Activated CD4-positive, alpha-beta T cell treated with anti-CD3 and anti-CD28 coated beads for 36 hours (primary cell): ENCODE measurements at regions not wholly inside any gene's neighbourhood (a gene's known extent, or its start where the extent isn't known, plus 50 kb on each side); places are given as distances from the start of the nearest gene placed in this dataset.

Experiments
- ATAC-seq: fragments of 200-7000 bp; cut with Tn5 transposase; one replicate; pipeline ENCODE4 v1.10.0; 2021; ENCODE audit warnings: mild to moderate bottlenecking, moderate library complexity
- CTCF ChIA-PET: fragments of 350-600 bp; sonication (Branson Sonifier 250); formaldehyde crosslinking; loops from one replicate; lab custom pipeline; 2021; ENCODE audit warnings: antibody characterized with exemption; lab: Charles Lee
- POLR2A ChIA-PET: fragments of 350-600 bp; sonication (Branson Sonifier 250); formaldehyde crosslinking; loops from one replicate; lab custom pipeline; 2021; ENCODE audit warnings: antibody characterized with exemption, inconsistent platforms; lab: Charles Lee
- DNase-seq: peaks from one replicate; pipeline ENCODE4 v3.0.0-alpha.2; 2020
- H3K27ac Mint-ChIP-seq: one replicate; pipeline ENCODE4 v1.8.0; 2021; ENCODE audit warnings: mixed read lengths
- H3K27me3 Mint-ChIP-seq: one replicate; pipeline ENCODE4 v1.8.0; 2021; ENCODE audit warnings: mixed read lengths
- H3K36me3 Mint-ChIP-seq: one replicate; pipeline ENCODE4 v1.8.0; 2021; ENCODE audit warnings: low read depth, mixed read lengths
- H3K4me1 Mint-ChIP-seq: one replicate; pipeline ENCODE4 v1.8.0; 2021; ENCODE audit warnings: mixed read lengths
- H3K4me3 Mint-ChIP-seq: one replicate; pipeline ENCODE4 v1.8.0; 2021; ENCODE audit warnings: mild to moderate bottlenecking, moderate library complexity, mixed read lengths
- H3K9me3 Mint-ChIP-seq: one replicate; pipeline ENCODE4 v1.8.0; 2021; ENCODE audit warnings: low read depth, mixed read lengths
- intact Hi-C, 2 experiments: fragments of 100-400 bp; cut with DNase I in 1 of 2; cut with micrococcal nuclease in 1 of 2; formaldehyde crosslinking; loops; one replicate each; pipeline versions ENCODE4 v1.14.2 to v1.15.1; 2022 to 2024; cut with DNase I, micrococcal nuclease

- peaks cover 8% of the 10 kb centered on the region for H3K4me1 Mint-ChIP-seq
- H3K36me3 Mint-ChIP-seq, result no peaks in the 10 kb centered on the region
- no peaks in the 10 kb centered on the region for H3K9me3 Mint-ChIP-seq
- intact Hi-C loops, result no loop called here
- ChIA-PET CTCF (no interaction called here), POLR2A (no interaction called here)
- no peak for DNase-seq
- no peak for ATAC-seq
- peaks cover 27% of the 10 kb centered on the region for H3K27me3 Mint-ChIP-seq
- H3K4me3 Mint-ChIP-seq, result no peak overlapping the region
- no peak overlapping the region for H3K27ac Mint-ChIP-seq
Measured at GRCh38 chr5:61623401-61624069, 291.5 kb downstream of the ZSWIM6 start.

- POLR2A ChIA-PET, result no interaction called here
- Mint-ChIP-seq H3K9me3 (peaks cover 2% of the 10 kb centered on the region), H3K27ac (no peak overlapping the region), H3K4me3 (no peak overlapping the region), H3K27me3 (peaks cover 31% of the 10 kb centered on the region), H3K36me3 (no peaks in the 10 kb centered on the region), H3K4me1 (peaks cover 8% of the 10 kb centered on the region)
- CTCF ChIA-PET, result interaction anchor here (0.7 to 1.1 kb wide), 5 partner anchors 26 to 524 kb away, joined by 3 to 7 read pairs (median 3); no protein-coding TSS in a partner anchor
- DNase-seq, result no peak
- ATAC-seq, result no peak
- intact Hi-C loops, result no loop called here
Measured at GRCh38 chr5:61624553-61625136, 292.6 kb downstream of the ZSWIM6 start.

- Mint-ChIP-seq H3K4me3 (peak overlapping the region; percentile 28), H3K36me3 (no peaks in the 10 kb centered on the region), H3K9me3 (peaks cover 2% of the 10 kb centered on the region), H3K27me3 (peaks cover 34% of the 10 kb centered on the region), H3K27ac (no peak overlapping the region), H3K4me1 (peaks cover 8% of the 10 kb centered on the region)
- ChIA-PET POLR2A (no interaction called here), CTCF (interaction anchor here (0.7 to 1.1 kb wide), 5 partner anchors 27 to 524 kb away, joined by 3 to 7 read pairs (median 3); no protein-coding TSS in a partner anchor)
- intact Hi-C loops, result no loop called here
- no peak for DNase-seq
- no peak for ATAC-seq
Measured at GRCh38 chr5:61625137-61625561, 293.1 kb downstream of the ZSWIM6 start.

DNA sequence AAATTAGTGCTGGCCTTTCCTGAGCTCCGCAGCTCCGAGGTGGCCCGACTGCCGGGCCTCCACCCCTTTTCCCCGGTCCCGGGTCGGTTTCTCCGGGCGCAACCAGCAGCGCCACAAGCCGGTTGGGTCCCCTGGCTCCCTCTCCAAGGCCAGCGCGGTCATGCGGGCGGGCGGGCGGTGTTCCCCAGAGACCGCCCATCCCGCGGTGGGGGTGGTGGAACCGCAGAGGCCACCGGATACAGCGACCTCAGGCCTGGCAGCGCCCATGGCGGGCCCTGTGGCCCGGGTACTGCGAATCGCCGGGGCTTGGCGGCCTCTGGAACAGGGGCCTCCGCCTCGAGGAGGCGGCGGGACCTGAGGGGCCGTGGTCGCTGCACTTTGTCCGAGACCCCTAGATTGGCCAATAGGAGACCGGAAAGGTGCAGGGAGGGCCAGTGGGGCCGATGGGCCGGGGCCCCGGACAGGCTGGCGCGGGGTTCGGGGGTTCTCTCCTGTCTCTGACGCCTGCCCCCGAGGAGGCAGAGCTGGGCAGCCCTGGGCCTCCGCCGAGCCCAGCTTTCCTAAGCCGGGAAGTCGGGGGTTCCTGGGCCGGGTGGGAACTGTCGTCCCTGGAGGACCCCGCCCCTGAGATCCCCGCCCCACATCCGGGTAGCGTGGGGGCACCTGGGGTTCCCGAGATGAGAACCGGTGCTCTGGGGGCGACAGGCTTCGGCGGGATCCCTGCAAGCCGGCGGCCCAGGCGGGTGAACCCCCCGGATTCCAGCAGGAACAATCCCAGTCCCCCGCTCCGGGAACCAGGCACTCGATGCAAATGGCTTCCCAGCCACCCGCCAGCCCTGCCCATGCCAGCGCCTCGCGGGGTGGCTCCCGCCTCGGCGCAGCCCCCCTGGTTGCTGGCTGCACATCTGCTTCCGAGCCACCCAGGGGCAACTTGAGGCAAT is 293.9 kb downstream of the ZSWIM6 start:
- DNase-seq, result peak; percentile 59
- Mint-ChIP-seq H3K4me3 (peak overlapping the region; percentile 31), H3K36me3 (no peaks in the 10 kb centered on the region), H3K9me3 (peaks cover 2% of the 10 kb centered on the region), H3K27me3 (peaks cover 34% of the 10 kb centered on the region), H3K4me1 (peaks cover 8% of the 10 kb centered on the region), H3K27ac (no peak overlapping the region)
- CTCF ChIA-PET, result interaction anchor here (1.0 kb wide), 1 partner anchor 33 kb away, joined by 7 read pairs; no protein-coding TSS in a partner anchor
- intact Hi-C loops, result no loop called here
- POLR2A ChIA-PET, result no interaction called here
- peak; percentile 70 for ATAC-seq

DNA sequence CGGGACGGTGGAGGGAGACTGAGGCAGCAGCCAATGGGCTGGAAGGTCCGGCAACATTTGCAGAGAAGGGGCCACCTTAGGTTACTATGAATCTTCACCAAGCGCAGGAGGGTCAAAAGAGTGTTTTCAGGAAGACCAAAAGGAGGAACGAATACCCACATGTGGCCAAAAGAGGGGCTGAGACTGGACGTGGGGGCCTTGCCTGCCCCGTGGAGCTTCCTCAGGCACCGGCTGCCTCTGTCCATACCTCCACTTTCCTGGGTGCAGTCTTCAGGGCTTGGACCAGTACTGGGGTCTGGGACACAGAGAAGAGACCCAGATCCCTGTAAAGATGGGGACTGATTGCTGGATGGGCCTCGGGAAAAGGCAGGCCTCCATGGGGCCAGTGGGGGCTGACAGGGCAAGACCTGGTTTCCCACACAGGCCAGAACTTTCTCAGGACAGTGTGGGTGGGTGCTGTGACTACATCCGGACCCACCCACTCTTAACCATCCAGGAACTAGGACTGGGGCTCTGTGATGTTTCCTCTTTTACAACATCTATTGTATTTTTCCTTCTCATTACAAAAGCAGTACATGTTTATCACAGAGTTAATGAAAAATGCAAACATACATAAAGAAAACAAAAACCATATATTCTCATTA is 294.7 kb downstream of the ZSWIM6 start:
- intact Hi-C loops, result no loop called here
- Mint-ChIP-seq H3K36me3 (no peaks in the 10 kb centered on the region), H3K4me3 (peak overlapping the region; percentile 31), H3K27me3 (peaks cover 34% of the 10 kb centered on the region), H3K4me1 (peaks cover 8% of the 10 kb centered on the region), H3K9me3 (peaks cover 2% of the 10 kb centered on the region), H3K27ac (no peak overlapping the region)
- CTCF ChIA-PET, result no interaction called here
- no peak for DNase-seq
- POLR2A ChIA-PET, result interaction anchor here (0.6 kb wide), 1 partner anchor 24 kb away, joined by 5 read pairs; no protein-coding TSS in a partner anchor
- ATAC-seq, result no peak

DNA sequence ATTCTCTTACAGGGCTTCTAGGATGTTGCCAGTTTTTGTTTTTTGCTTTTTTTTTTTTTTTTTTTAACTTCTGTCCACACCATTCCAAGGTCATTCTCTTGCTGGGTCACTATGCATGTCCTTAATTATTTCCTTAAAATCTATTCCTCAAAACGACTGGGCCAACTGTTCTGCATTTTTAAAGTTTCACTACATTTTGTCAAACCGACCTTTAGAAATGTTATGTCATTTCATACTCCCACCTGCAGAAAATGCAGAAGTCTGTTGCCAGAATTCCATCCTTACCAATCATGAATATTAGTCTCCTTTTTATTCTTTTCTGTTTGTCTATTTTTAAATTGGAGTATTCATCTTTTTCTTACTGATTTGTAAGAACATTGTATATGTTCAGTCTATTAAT is 295.5 kb downstream of the ZSWIM6 start:
- Mint-ChIP-seq H3K27me3 (peaks cover 34% of the 10 kb centered on the region), H3K9me3 (peaks cover 2% of the 10 kb centered on the region), H3K4me1 (peaks cover 8% of the 10 kb centered on the region), H3K4me3 (no peak overlapping the region), H3K27ac (no peak overlapping the region), H3K36me3 (no peaks in the 10 kb centered on the region)
- DNase-seq, result no peak
- ChIA-PET POLR2A (no interaction called here), CTCF (no interaction called here)
- no peak for ATAC-seq
- intact Hi-C loops, result no loop called here

DNA sequence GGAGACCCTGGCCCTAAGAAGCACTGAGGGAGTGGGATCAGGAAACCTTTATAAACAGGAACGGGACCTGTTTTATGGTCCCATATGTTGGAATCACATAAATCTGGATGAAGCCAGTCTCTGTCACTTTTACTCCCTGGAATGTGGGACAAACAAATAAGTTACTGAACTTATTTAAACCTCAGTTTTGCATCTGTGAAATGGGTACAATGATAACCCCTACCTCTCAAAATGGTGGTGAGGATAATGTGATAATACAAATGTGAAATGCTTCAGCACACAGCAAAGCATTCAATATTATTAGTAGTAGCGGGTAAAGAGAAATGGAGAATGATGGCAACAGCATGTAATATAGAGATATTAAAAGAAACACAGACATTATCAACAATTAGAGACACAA is 298.9 kb downstream of the ZSWIM6 start:
- DNase-seq (no peak), ATAC-seq (no peak)
- ChIA-PET POLR2A (no interaction called here), CTCF (no interaction called here)
- no peak overlapping the region for H3K27ac Mint-ChIP-seq
- intact Hi-C loops, result no loop called here
- no peak overlapping the region for H3K4me3 Mint-ChIP-seq
- H3K36me3 Mint-ChIP-seq, result no peaks in the 10 kb centered on the region
- H3K9me3 Mint-ChIP-seq, result peaks cover 2% of the 10 kb centered on the region
- H3K4me1 Mint-ChIP-seq, result peaks cover 8% of the 10 kb centered on the region
- H3K27me3 Mint-ChIP-seq, result peaks cover 24% of the 10 kb centered on the region

DNA sequence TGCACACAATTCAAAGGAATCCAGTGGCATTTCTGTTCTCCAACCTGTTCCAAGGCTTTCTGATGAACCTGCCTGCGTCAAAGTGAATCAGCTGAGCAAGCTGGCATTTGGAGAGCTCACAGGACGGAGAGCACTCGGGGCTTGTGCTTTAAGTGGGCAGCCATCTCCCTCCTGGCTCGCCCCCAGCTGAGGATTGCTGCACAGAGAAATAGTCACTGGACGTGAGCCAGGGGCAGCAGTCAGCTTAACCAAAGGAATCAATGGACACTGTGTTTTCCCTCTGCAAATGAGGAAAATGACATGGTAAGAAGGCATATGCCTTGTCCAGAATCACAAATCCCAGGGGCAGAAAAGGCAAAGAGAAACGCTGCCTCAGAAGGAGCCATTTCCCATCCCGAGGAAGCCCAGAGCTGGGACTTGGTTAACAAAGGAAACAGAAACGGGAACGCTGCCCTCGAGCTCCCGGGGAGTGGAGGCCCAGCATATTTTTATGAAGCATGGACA is 299.4 kb downstream of the ZSWIM6 start:
- peaks cover 6% of the 10 kb centered on the region for H3K4me1 Mint-ChIP-seq
- ATAC-seq (no peak), DNase-seq (no peak)
- no peak overlapping the region for H3K4me3 Mint-ChIP-seq
- peaks cover 24% of the 10 kb centered on the region for H3K27me3 Mint-ChIP-seq
- H3K27ac Mint-ChIP-seq, result no peak overlapping the region
- CTCF ChIA-PET, result no interaction called here
- H3K9me3 Mint-ChIP-seq, result peaks cover 2% of the 10 kb centered on the region
- no peaks in the 10 kb centered on the region for H3K36me3 Mint-ChIP-seq
- intact Hi-C loops, result no loop called here
- POLR2A ChIA-PET, result no interaction called here

DNA sequence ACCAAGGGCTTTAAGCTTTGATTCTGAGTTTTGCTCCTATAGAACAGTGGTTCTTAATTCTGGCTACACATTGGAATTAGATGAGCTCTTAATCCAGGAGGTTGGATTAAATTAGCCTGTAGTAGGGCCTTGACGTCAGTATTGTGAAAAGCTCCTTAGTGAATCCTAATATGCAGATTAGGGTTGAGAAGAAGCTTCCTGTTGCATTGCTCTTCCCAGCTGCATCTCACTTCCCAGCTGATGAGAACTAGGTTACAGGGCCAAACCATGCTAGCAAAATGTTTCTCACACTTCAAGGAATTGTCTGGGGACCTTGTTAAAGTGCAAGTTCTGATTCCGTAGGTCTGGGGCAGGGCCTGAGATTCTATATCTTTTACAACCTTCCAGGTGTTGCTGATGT is 300.0 kb downstream of the ZSWIM6 start:
- ATAC-seq, result no peak
- Mint-ChIP-seq H3K4me3 (no peak overlapping the region), H3K36me3 (no peaks in the 10 kb centered on the region), H3K27me3 (peaks cover 20% of the 10 kb centered on the region), H3K4me1 (peaks cover under 1% of the 10 kb centered on the region), H3K9me3 (peaks cover 2% of the 10 kb centered on the region), H3K27ac (no peak overlapping the region)
- intact Hi-C loops, result no loop called here
- no peak for DNase-seq
- ChIA-PET CTCF (interaction anchor here (0.7 kb wide), 1 partner anchor 21 kb away, joined by 3 read pairs; no protein-coding TSS in a partner anchor), POLR2A (no interaction called here)

DNA sequence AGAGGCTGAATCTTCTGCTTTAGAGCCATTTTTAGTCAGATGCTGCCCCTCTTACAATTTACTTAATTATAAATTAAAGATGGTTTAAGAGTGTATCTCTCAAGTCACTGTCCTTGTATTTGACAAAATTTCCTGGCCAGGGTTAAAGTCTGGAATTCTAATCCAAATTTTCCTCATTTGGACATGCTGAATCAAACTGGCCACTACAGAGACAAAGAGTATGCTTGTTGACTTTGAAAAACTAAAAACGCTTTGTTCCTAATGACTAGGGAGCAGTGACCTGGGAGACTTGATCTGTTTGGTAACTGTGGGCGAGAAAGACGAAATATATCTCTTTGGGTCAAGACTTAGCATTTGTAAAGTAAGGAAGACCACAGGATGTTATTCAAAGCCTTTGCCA is 303.2 kb downstream of the ZSWIM6 start:
- Mint-ChIP-seq H3K4me1 (no peaks in the 10 kb centered on the region), H3K36me3 (no peaks in the 10 kb centered on the region), H3K4me3 (no peak overlapping the region), H3K9me3 (no peaks in the 10 kb centered on the region), H3K27me3 (no peaks in the 10 kb centered on the region), H3K27ac (no peak overlapping the region)
- DNase-seq (no peak), ATAC-seq (no peak)
- intact Hi-C loops, result no loop called here
- CTCF ChIA-PET, result interaction anchor here (0.7 kb wide), 1 partner anchor 26 kb away, joined by 3 read pairs; no protein-coding TSS in a partner anchor
- POLR2A ChIA-PET, result no interaction called here

- Mint-ChIP-seq H3K27ac (no peak overlapping the region), H3K4me1 (no peaks in the 10 kb centered on the region), H3K27me3 (no peaks in the 10 kb centered on the region), H3K36me3 (no peaks in the 10 kb centered on the region), H3K4me3 (no peak overlapping the region), H3K9me3 (no peaks in the 10 kb centered on the region)
- no peak for DNase-seq
- ATAC-seq, result no peak
- intact Hi-C loops, result no loop called here
- ChIA-PET CTCF (no interaction called here), POLR2A (no interaction called here)
Measured at GRCh38 chr5:61637566-61637965, 305.5 kb downstream of the ZSWIM6 start.
